Ascending aorta (tissue), 2 donors: ENCODE measurements at regions not wholly inside any gene's neighbourhood (a gene's known extent, or its start where the extent isn't known, plus 50 kb on each side); places are given as distances from the start of the nearest gene placed in this dataset.

Source experiments
- DNase-seq, 2 donors: peaks; one replicate each; pipeline ENCODE4 v3.0.0-alpha.2; 2019; ENCODE audit warnings: low spot score in 2 of 2
- H3K27ac ChIP-seq, 2 donors: fragments of 200-600 bp; sonication (generic); one replicate each; pipeline ENCODE4 v1.5.1; 2016 to 2017; ENCODE audit warnings: mild to moderate bottlenecking in 1 of 2
- H3K27me3 ChIP-seq: fragments of 200-600 bp; sonication (generic); one replicate; pipeline ENCODE4 v1.5.1; 2017
- H3K36me3 ChIP-seq, 2 donors: fragments of 200-600 bp; sonication (generic); one replicate each; pipeline ENCODE4 v1.5.1; 2016
- H3K4me1 ChIP-seq, 2 donors: fragments of 200-600 bp; sonication (generic); one replicate each; pipeline ENCODE4 v1.5.1; 2016 to 2017; ENCODE audit warnings: mild to moderate bottlenecking in 1 of 2
- H3K4me3 ChIP-seq, 2 donors: fragments of 200-600 bp; sonication (generic); one replicate each; pipeline ENCODE4 v1.5.1; 2016 to 2017; ENCODE audit warnings: mild to moderate bottlenecking in 1 of 2
- H3K9me3 ChIP-seq, 2 donors: fragments of 200-600 bp; sonication (generic); one replicate each; pipeline ENCODE4 v1.5.1; 2016
- CTCF ChIP-seq, 3 experiments: fragments of 200-600 bp in 2 of 3; fragments of 450-650 bp in 1 of 3; sonication (generic) in 2 of 3; IDR thresholded peaks; one replicate each; pipeline ENCODE4 v1.5.1; 2016 to 2019; ENCODE audit warnings: antibody characterized with exemption in 3 of 3, mild to moderate bottlenecking in 1 of 3, moderate library complexity in 1 of 3
- intact Hi-C: fragments of 100-400 bp; cut with DNase I; formaldehyde crosslinking; loops from one replicate; pipeline ENCODE4 v1.15.1; 2023

GRCh38 chr12:90627180-90627896, 327.6 kb downstream of the CCER1 start:
- Histone ChIP-seq H3K4me1 (no peaks in the 10 kb centered on the region), H3K4me3 (no peak overlapping the region), H3K27me3 (no peaks in the 10 kb centered on the region), H3K9me3 (no peaks in the 10 kb centered on the region), H3K36me3 (no peaks in the 10 kb centered on the region), H3K27ac (no peak overlapping the region)
- intact Hi-C loops, result no loop called here
- no peak for TF ChIP-seq CTCF (IDR thresholded peaks at IDR 0.05)
- no peak for DNase-seq

- DNase-seq, result no peak
- H3K4me1 ChIP-seq, result no peaks in the 10 kb centered on the region
- intact Hi-C loops, result no loop called here
- no peaks in the 10 kb centered on the region for H3K9me3 ChIP-seq
- no peak overlapping the region for H3K4me3 ChIP-seq
- H3K36me3 ChIP-seq, result no peaks in the 10 kb centered on the region
- H3K27ac ChIP-seq, result no peak overlapping the region
- no peaks in the 10 kb centered on the region for H3K27me3 ChIP-seq
- no peak for TF ChIP-seq CTCF (IDR thresholded peaks at IDR 0.05)
Measured at GRCh38 chr12:90622431-90622830, 332.5 kb downstream of the CCER1 start.

- intact Hi-C loops, result no loop called here
- no peaks in the 10 kb centered on the region for H3K27me3 ChIP-seq
- H3K36me3 ChIP-seq, result no peaks in the 10 kb centered on the region
- H3K4me1 ChIP-seq, result no peaks in the 10 kb centered on the region
- no peak overlapping the region for H3K4me3 ChIP-seq
- no peak for TF ChIP-seq CTCF (IDR thresholded peaks at IDR 0.05)
- no peaks in the 10 kb centered on the region for H3K9me3 ChIP-seq
- H3K27ac ChIP-seq, result no peak overlapping the region
- no peak for DNase-seq
Measured at GRCh38 chr12:90621927-90622326, 333.0 kb downstream of the CCER1 start.

- H3K9me3 ChIP-seq, result no peaks in the 10 kb centered on the region
- intact Hi-C loops, result no loop called here
- no peak for TF ChIP-seq CTCF (IDR thresholded peaks at IDR 0.05)
- DNase-seq, result no peak
- no peaks in the 10 kb centered on the region for H3K27me3 ChIP-seq
- H3K4me3 ChIP-seq, result no peak overlapping the region
- H3K4me1 ChIP-seq, result no peaks in the 10 kb centered on the region
- no peak overlapping the region for H3K27ac ChIP-seq
- no peaks in the 10 kb centered on the region for H3K36me3 ChIP-seq
Measured at GRCh38 chr12:90619943-90620342, 335.0 kb downstream of the CCER1 start.

- no peak for DNase-seq
- H3K36me3 ChIP-seq, result no peaks in the 10 kb centered on the region
- H3K4me1 ChIP-seq, result no peaks in the 10 kb centered on the region
- no peak overlapping the region for H3K27ac ChIP-seq
- H3K9me3 ChIP-seq, result no peaks in the 10 kb centered on the region
- TF ChIP-seq CTCF (IDR thresholded peaks at IDR 0.05), result no peak
- intact Hi-C loops, result no loop called here
- no peak overlapping the region for H3K4me3 ChIP-seq
- no peaks in the 10 kb centered on the region for H3K27me3 ChIP-seq
Measured at GRCh38 chr12:90618586-90618985, 336.4 kb downstream of the CCER1 start.

GRCh38 chr12:90611891-90612290, 343.1 kb downstream of the CCER1 start:
- Histone ChIP-seq H3K4me1 (no peaks in the 10 kb centered on the region), H3K27ac (no peak overlapping the region), H3K4me3 (no peak overlapping the region), H3K9me3 (no peaks in the 10 kb centered on the region), H3K27me3 (no peaks in the 10 kb centered on the region), H3K36me3 (no peaks in the 10 kb centered on the region)
- intact Hi-C loops, result no loop called here
- no peak for TF ChIP-seq CTCF (IDR thresholded peaks at IDR 0.05)
- DNase-seq, result no peak
